ENCODE measurements at regions not wholly inside any gene's neighbourhood (a gene's known extent, or its start where the extent isn't known, plus 50 kb on each side); places are given as distances from the start of the nearest gene placed in this dataset.

DNA sequence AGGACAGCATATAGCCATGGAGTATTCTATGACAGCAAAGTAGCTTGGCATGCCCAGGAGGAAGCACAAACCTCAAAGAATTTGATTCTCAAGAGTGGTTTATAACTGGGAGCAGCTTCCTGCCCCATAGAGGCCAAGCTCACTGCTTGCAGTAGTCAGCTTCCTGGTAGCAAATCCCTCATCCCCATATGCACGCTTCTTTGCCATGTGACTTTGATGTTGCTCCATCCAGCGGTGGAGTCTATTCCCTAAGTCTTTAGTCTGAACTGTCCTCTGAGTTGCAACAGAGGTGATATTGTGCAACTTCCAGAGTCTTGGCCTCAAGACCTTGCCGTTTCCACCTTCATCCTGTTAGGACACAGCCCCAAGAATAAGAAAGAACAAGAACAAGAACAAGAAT is 996.8 kb upstream of the TMEM132C start (continued):
- TF ChIP-seq MAFK (IDR thresholded peaks at IDR 0.05; ENCODE audit: low read depth, low read length) (no peak), ASH2L (IDR thresholded peaks at IDR 0.05; ENCODE audit: low read length) (no peak), FOSL1 (IDR thresholded peaks at IDR 0.05; ENCODE audit: insufficient read depth, low read depth, low read length) (no peak), EZH2 (IDR thresholded peaks at IDR 0.05; ENCODE audit: low read depth, low read length, severe bottlenecking) (no peak)
- TF ChIP-seq, protein P1, sequence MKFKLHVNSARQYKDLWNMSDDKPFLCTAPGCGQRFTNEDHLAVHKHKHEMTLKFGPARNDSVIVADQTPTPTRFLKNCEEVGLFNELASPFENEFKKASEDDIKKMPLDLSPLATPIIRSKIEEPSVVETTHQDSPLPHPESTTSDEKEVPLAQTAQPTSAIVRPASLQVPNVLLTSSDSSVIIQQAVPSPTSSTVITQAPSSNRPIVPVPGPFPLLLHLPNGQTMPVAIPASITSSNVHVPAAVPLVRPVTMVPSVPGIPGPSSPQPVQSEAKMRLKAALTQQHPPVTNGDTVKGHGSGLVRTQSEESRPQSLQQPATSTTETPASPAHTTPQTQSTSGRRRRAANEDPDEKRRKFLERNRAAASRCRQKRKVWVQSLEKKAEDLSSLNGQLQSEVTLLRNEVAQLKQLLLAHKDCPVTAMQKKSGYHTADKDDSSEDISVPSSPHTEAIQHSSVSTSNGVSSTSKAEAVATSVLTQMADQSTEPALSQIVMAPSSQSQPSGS (IDR thresholded peaks at IDR 0.05; ENCODE audit: low read length), result no peak
